ENCODE measurements at regions not wholly inside any gene's neighbourhood (a gene's known extent, or its start where the extent isn't known, plus 50 kb on each side); places are given as distances from the start of the nearest gene placed in this dataset.

DNA sequence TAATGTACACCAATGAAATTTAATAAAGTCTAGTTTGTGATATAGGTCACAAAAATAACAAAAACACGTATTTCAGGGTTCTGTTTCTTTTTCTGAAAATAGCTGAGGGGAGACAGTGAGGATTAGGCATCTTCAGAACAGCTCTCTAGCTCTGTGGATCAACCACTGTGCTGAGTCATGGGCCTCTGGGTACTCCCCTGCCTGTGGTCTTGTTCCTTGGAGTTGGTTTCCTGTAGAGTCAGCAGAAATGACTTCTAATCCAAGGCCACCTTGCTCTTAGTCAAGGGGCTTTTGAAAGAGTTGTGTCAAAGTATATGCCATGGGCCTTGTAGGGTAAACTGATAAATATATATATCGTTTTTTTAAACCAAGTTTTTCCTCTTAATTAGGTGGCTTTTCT, 141.8 kb upstream of the ZRANB2 start:
- TF ChIP-seq POLR2A (IDR thresholded peaks at IDR 0.05) (no peak), EP300 (IDR thresholded peaks at IDR 0.05) (no peak)
- TF ChIP-seq, protein P1, sequence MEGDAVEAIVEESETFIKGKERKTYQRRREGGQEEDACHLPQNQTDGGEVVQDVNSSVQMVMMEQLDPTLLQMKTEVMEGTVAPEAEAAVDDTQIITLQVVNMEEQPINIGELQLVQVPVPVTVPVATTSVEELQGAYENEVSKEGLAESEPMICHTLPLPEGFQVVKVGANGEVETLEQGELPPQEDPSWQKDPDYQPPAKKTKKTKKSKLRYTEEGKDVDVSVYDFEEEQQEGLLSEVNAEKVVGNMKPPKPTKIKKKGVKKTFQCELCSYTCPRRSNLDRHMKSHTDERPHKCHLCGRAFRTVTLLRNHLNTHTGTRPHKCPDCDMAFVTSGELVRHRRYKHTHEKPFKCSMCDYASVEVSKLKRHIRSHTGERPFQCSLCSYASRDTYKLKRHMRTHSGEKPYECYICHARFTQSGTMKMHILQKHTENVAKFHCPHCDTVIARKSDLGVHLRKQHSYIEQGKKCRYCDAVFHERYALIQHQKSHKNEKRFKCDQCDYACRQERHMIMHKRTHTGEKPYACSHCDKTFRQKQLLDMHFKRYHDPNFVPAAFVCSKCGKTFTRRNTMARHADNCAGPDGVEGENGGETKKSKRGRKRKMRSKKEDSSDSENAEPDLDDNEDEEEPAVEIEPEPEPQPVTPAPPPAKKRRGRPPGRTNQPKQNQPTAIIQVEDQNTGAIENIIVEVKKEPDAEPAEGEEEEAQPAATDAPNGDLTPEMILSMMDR (IDR thresholded peaks at IDR 0.05), result no peak
